ENCODE measurements at regions not wholly inside any gene's neighbourhood (a gene's known extent, or its start where the extent isn't known, plus 50 kb on each side); places are given as distances from the start of the nearest gene placed in this dataset.

- CTCF ChIA-PET, result no interaction called here
Observed at GRCh38 chr2:12097859-12098258, 351.4 kb downstream of the LPIN1 start.

GRCh38 chr2:12099374-12099773 is 352.9 kb downstream of the LPIN1 start:
- ATAC-seq, result no peak
- H3K36me3 Mint-ChIP-seq, result peaks cover 0 to 6% (median 0%) of the 10 kb centered on the region in 5 donors

More at GRCh38 chr2:12097859-12098258, 351.4 kb downstream of the LPIN1 start:
- Histone ChIP-seq H3K36me3 (ENCODE audit: control insufficient read depth in 2 of 3, insufficient read depth in 3 of 3, low read length in 3 of 3) (no peaks in the 10 kb centered on the region), H3K9me3 (ENCODE audit: control insufficient read depth in 2 of 3, low read length in 3 of 3) (no peaks in the 10 kb centered on the region), H3K4me3 (ENCODE audit: low read length) (no peak overlapping the region), H3K27me3 (ENCODE audit: control insufficient read depth in 2 of 2, insufficient read depth in 2 of 2, low read length in 2 of 2) (no peaks in the 10 kb centered on the region), H3K4me1 (ENCODE audit: control insufficient read depth in 2 of 2, insufficient read depth in 2 of 2, low read length in 2 of 2) (no peaks in the 10 kb centered on the region), H3K27ac (ENCODE audit: low read depth, low read length) (no peak overlapping the region)
- Mint-ChIP-seq H3K36me3 (peaks cover 0 to 6% (median 0%) of the 10 kb centered on the region in 5 donors), H3K27me3 (peaks cover 0 to 6% (median 0%) of the 10 kb centered on the region in 5 donors), H3K9me3 (peaks cover 0 to 3% (median 0%) of the 10 kb centered on the region in 11 donors), H3K27ac (no peak overlapping the region), H3K4me3 (no peak overlapping the region), H3K4me1 (peaks cover 5 to 21% (median 7%) of the 10 kb centered on the region in 7 donors)
- ATAC-seq (no peak), DNase-seq (no peak)
- POLR2A ChIA-PET, result interaction anchor here (1.4 kb wide), 1 partner anchor 13 kb away, joined by 5 read pairs; no protein-coding TSS in a partner anchor
- intact Hi-C loops (cut with micrococcal nuclease), result no loop called here

GRCh38 chr2:12102679-12103078 is 356.2 kb downstream of the LPIN1 start:
- peaks cover 0 to 8% of the 10 kb centered on the region in 2 donors for H3K4me1 ChIP-seq (ENCODE audit: control insufficient read depth in 2 of 2, insufficient read depth in 2 of 2, low read length in 2 of 2)
- H3K36me3 Mint-ChIP-seq, result peaks cover 0 to 6% (median 0%) of the 10 kb centered on the region in 5 donors
- no peak for DNase-seq
- no peak overlapping the region for H3K27ac Mint-ChIP-seq
- ChIA-PET POLR2A (no interaction called here), CTCF (no interaction called here)
- no peaks in the 10 kb centered on the region for H3K27me3 Mint-ChIP-seq
- H3K27ac ChIP-seq (ENCODE audit: low read depth, low read length), result no peak overlapping the region
- no peaks in the 10 kb centered on the region for H3K9me3 Mint-ChIP-seq
- H3K9me3 ChIP-seq (ENCODE audit: control insufficient read depth in 2 of 3, low read length in 3 of 3), result no peaks in the 10 kb centered on the region
- H3K4me3 Mint-ChIP-seq, result no peak overlapping the region
- no peaks in the 10 kb centered on the region for H3K36me3 ChIP-seq (ENCODE audit: control insufficient read depth in 2 of 3, insufficient read depth in 3 of 3, low read length in 3 of 3)
- intact Hi-C loops (cut with micrococcal nuclease), result no loop called here
- H3K27me3 ChIP-seq (ENCODE audit: control insufficient read depth in 2 of 2, insufficient read depth in 2 of 2, low read length in 2 of 2), result no peaks in the 10 kb centered on the region
- no peak overlapping the region for H3K4me3 ChIP-seq (ENCODE audit: low read length)
- no peak for ATAC-seq
- peaks cover 8 to 25% (median 16%) of the 10 kb centered on the region in 7 donors for H3K4me1 Mint-ChIP-seq

More at GRCh38 chr2:12099374-12099773, 352.9 kb downstream of the LPIN1 start:
- Mint-ChIP-seq H3K27me3 (no peaks in the 10 kb centered on the region), H3K9me3 (peaks cover 0 to under 1% (median 0%) of the 10 kb centered on the region in 11 donors), H3K4me3 (no peak overlapping the region), H3K4me1 (peaks cover 5 to 17% (median 7%) of the 10 kb centered on the region in 7 donors), H3K27ac (no peak overlapping the region)
- no peak overlapping the region for H3K4me3 ChIP-seq (ENCODE audit: low read length)
- DNase-seq, result no peak
- no peak overlapping the region for H3K27ac ChIP-seq (ENCODE audit: low read depth, low read length)
- no peaks in the 10 kb centered on the region for H3K27me3 ChIP-seq (ENCODE audit: control insufficient read depth in 2 of 2, insufficient read depth in 2 of 2, low read length in 2 of 2)
- no peaks in the 10 kb centered on the region for H3K9me3 ChIP-seq (ENCODE audit: control insufficient read depth in 2 of 3, low read length in 3 of 3)
- no peaks in the 10 kb centered on the region for H3K4me1 ChIP-seq (ENCODE audit: control insufficient read depth in 2 of 2, insufficient read depth in 2 of 2, low read length in 2 of 2)
- ChIA-PET CTCF (no interaction called here), POLR2A (no interaction called here)
- no peaks in the 10 kb centered on the region for H3K36me3 ChIP-seq (ENCODE audit: control insufficient read depth in 2 of 3, insufficient read depth in 3 of 3, low read length in 3 of 3)
- intact Hi-C loops (cut with micrococcal nuclease), result no loop called here

GRCh38 chr2:12105180-12105579 is 358.7 kb downstream of the LPIN1 start:
- H3K4me3 ChIP-seq (ENCODE audit: low read length), result no peak overlapping the region
- ATAC-seq, result no peak
- H3K4me3 Mint-ChIP-seq, result no peak overlapping the region
- H3K4me1 Mint-ChIP-seq, result peaks cover 7 to 44% (median 34%) of the 10 kb centered on the region in 7 donors
- H3K9me3 Mint-ChIP-seq, result no peaks in the 10 kb centered on the region
- no peaks in the 10 kb centered on the region for H3K27me3 Mint-ChIP-seq
- peaks cover 0 to 17% of the 10 kb centered on the region in 2 donors for H3K4me1 ChIP-seq (ENCODE audit: control insufficient read depth in 2 of 2, insufficient read depth in 2 of 2, low read length in 2 of 2)
- no peaks in the 10 kb centered on the region for H3K27me3 ChIP-seq (ENCODE audit: control insufficient read depth in 2 of 2, insufficient read depth in 2 of 2, low read length in 2 of 2)
- POLR2A ChIA-PET, result interaction anchor here (0.7 to 3.7 kb wide), 5 partner anchors 9 to 617 kb away, joined by 3 to 11 read pairs (median 3); no protein-coding TSS in a partner anchor
- no peak overlapping the region for H3K27ac ChIP-seq (ENCODE audit: low read depth, low read length)
- no peaks in the 10 kb centered on the region for H3K9me3 ChIP-seq (ENCODE audit: control insufficient read depth in 2 of 3, low read length in 3 of 3)
- H3K36me3 Mint-ChIP-seq, result peaks cover 0 to 6% (median 0%) of the 10 kb centered on the region in 5 donors
- H3K27ac Mint-ChIP-seq, result no peak overlapping the region
- CTCF ChIA-PET, result no interaction called here
- intact Hi-C loops (cut with micrococcal nuclease), result no loop called here
- H3K36me3 ChIP-seq (ENCODE audit: control insufficient read depth in 2 of 3, insufficient read depth in 3 of 3, low read length in 3 of 3), result no peaks in the 10 kb centered on the region
- DNase-seq, result no peak

GRCh38 chr2:12106440-12107080 is 360.1 kb downstream of the LPIN1 start:
- no peak overlapping the region for H3K4me3 Mint-ChIP-seq
- no peak for ATAC-seq
- H3K4me1 Mint-ChIP-seq, result peaks cover 16 to 57% (median 47%) of the 10 kb centered on the region in 7 donors
- intact Hi-C loops (cut with micrococcal nuclease), result no loop called here
- ChIA-PET POLR2A (interaction anchor here (0.8 to 3.7 kb wide), 3 partner anchors 9 to 19 kb away, joined by 3 to 11 read pairs (median 5); no protein-coding TSS in a partner anchor), CTCF (interaction anchor here (0.7 kb wide), 1 partner anchor 138 kb away, joined by 3 read pairs; no protein-coding TSS in a partner anchor)
- DNase-seq, result peak in 1 of 9 donors; percentile 40
- H3K27me3 Mint-ChIP-seq, result no peaks in the 10 kb centered on the region
- no peak overlapping the region for H3K27ac Mint-ChIP-seq
- H3K9me3 Mint-ChIP-seq, result no peaks in the 10 kb centered on the region
- peaks cover 0 to 5% (median 0%) of the 10 kb centered on the region in 5 donors for H3K36me3 Mint-ChIP-seq
- Histone ChIP-seq H3K27me3 (ENCODE audit: control insufficient read depth in 2 of 2, insufficient read depth in 2 of 2, low read length in 2 of 2) (no peaks in the 10 kb centered on the region), H3K36me3 (ENCODE audit: control insufficient read depth in 2 of 3, insufficient read depth in 3 of 3, low read length in 3 of 3) (no peaks in the 10 kb centered on the region), H3K27ac (ENCODE audit: low read depth, low read length) (no peak overlapping the region), H3K4me1 (ENCODE audit: control insufficient read depth in 2 of 2, insufficient read depth in 2 of 2, low read length in 2 of 2) (peaks cover 5 to 31% of the 10 kb centered on the region in 2 donors), H3K9me3 (ENCODE audit: control insufficient read depth in 2 of 3, low read length in 3 of 3) (no peaks in the 10 kb centered on the region), H3K4me3 (ENCODE audit: low read length) (no peak overlapping the region)

- ATAC-seq (no peak), DNase-seq (no peak)
- H3K9me3 Mint-ChIP-seq, result no peaks in the 10 kb centered on the region
- intact Hi-C loops (cut with micrococcal nuclease), result no loop called here
- Histone ChIP-seq H3K27ac (ENCODE audit: low read depth, low read length) (no peak overlapping the region), H3K27me3 (ENCODE audit: control insufficient read depth in 2 of 2, insufficient read depth in 2 of 2, low read length in 2 of 2) (no peaks in the 10 kb centered on the region), H3K36me3 (ENCODE audit: control insufficient read depth in 2 of 3, insufficient read depth in 3 of 3, low read length in 3 of 3) (no peaks in the 10 kb centered on the region), H3K4me3 (ENCODE audit: low read length) (no peak overlapping the region), H3K9me3 (ENCODE audit: control insufficient read depth in 2 of 3, low read length in 3 of 3) (no peaks in the 10 kb centered on the region), H3K4me1 (ENCODE audit: control insufficient read depth in 2 of 2, insufficient read depth in 2 of 2, low read length in 2 of 2) (peaks cover 5 to 31% of the 10 kb centered on the region in 2 donors)
- no peaks in the 10 kb centered on the region for H3K27me3 Mint-ChIP-seq
- H3K36me3 Mint-ChIP-seq, result peaks cover 0 to 1% (median 0%) of the 10 kb centered on the region in 5 donors
- ChIA-PET POLR2A (interaction anchor here (0.8 to 3.7 kb wide), 3 partner anchors 8 to 18 kb away, joined by 3 to 11 read pairs (median 5); no protein-coding TSS in a partner anchor), CTCF (interaction anchor here (0.7 kb wide), 1 partner anchor 335 kb away, joined by 3 read pairs; no protein-coding TSS in a partner anchor)
- H3K4me1 Mint-ChIP-seq, result peaks cover 13 to 57% (median 44%) of the 10 kb centered on the region in 7 donors
- H3K27ac Mint-ChIP-seq, result peak overlapping the region in 1 of 9 donors; percentile 32
- H3K4me3 Mint-ChIP-seq, result no peak overlapping the region
Observed at GRCh38 chr2:12107321-12107720, 360.9 kb downstream of the LPIN1 start.

Data from naive thymus-derived CD4-positive, alpha-beta T cell (primary cell).